ENCODE measurements at regions not wholly inside any gene's neighbourhood (a gene's known extent, or its start where the extent isn't known, plus 50 kb on each side); places are given as distances from the start of the nearest gene placed in this dataset.

DNA sequence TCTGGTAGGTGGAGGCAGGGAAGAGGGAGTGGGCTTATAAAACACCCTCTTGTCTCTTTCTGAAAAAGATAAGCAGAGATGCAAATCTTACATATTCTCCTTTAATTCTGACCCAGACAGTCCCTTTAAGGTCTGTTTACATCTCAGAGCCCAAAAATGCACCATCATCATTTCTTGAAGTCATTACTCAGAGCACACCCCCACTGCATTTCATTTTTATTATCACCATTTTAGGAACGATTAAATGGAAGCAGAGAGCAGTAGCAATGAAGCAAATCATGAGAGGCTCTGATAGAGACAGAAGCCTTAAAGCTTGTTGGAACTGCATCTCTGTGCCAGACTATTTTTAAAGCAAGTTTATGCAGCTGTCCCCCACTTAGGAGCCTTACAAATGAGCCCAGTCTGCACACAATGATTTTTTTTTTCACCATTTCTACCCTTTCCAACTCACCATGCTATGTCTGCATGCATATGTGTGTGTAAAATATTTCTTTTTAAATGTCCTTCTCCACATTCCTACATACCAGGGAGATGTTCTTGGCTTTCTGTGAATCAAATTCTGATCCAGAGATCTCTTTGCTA lies 311.0 kb downstream of the GRIN2B start:
- TF ChIP-seq, protein P1, sequence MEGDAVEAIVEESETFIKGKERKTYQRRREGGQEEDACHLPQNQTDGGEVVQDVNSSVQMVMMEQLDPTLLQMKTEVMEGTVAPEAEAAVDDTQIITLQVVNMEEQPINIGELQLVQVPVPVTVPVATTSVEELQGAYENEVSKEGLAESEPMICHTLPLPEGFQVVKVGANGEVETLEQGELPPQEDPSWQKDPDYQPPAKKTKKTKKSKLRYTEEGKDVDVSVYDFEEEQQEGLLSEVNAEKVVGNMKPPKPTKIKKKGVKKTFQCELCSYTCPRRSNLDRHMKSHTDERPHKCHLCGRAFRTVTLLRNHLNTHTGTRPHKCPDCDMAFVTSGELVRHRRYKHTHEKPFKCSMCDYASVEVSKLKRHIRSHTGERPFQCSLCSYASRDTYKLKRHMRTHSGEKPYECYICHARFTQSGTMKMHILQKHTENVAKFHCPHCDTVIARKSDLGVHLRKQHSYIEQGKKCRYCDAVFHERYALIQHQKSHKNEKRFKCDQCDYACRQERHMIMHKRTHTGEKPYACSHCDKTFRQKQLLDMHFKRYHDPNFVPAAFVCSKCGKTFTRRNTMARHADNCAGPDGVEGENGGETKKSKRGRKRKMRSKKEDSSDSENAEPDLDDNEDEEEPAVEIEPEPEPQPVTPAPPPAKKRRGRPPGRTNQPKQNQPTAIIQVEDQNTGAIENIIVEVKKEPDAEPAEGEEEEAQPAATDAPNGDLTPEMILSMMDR (IDR thresholded peaks at IDR 0.05): no peak
- TF ChIP-seq EP300 (IDR thresholded peaks at IDR 0.05): no peak
- no peak for TF ChIP-seq POLR2A (IDR thresholded peaks at IDR 0.05)
- no peak for TF ChIP-seq POLR2AphosphoS5 (IDR thresholded peaks at IDR 0.05)
